GM19397 (cell line): ENCODE measurements at regions not wholly inside any gene's neighbourhood (a gene's known extent, or its start where the extent isn't known, plus 50 kb on each side); places are given as distances from the start of the nearest gene placed in this dataset.
"Not testable (repeated sequence)": the region's sequence is repeated elsewhere in the genome, so short reads cannot be mapped to it uniquely, and the experiment has no call there.

Experiments used
- ATAC-seq: cut with Tn5 transposase; IDR thresholded peaks from one replicate; pipeline ENCODE4 v1.9.1; 2021; ENCODE audit warnings: mild to moderate bottlenecking, moderate library complexity; ENCODE audit not compliant: unreplicated experiment

- not testable (repeated sequence) for ATAC-seq
Measured at GRCh38 chr22:15832235-15832634, 142.4 kb downstream of the POTEH start.

GRCh38 chr22:15835729-15836128 is 145.9 kb downstream of the POTEH start:
- not testable (repeated sequence) for ATAC-seq

DNA sequence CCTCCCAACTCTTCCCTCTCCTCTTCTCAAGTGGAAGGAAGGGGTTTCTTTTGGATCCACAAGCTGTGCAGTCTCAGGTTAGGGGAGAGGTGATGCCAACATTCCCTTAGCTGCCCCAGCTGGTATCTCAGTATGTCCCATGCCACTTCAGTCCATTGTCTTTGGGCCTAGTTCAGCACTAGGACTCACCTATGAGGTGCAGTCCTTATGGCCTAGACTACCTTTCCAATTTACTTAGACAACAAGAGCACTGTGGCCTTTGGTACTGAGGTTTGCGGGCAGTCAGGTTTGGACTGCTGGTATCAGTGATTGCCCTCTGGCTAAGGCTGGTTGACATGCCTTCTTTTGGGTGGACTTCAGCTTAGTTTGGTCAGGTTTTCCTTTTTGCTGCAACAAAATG is 159.9 kb downstream of the POTEH start:
- ATAC-seq = not testable (repeated sequence)

DNA sequence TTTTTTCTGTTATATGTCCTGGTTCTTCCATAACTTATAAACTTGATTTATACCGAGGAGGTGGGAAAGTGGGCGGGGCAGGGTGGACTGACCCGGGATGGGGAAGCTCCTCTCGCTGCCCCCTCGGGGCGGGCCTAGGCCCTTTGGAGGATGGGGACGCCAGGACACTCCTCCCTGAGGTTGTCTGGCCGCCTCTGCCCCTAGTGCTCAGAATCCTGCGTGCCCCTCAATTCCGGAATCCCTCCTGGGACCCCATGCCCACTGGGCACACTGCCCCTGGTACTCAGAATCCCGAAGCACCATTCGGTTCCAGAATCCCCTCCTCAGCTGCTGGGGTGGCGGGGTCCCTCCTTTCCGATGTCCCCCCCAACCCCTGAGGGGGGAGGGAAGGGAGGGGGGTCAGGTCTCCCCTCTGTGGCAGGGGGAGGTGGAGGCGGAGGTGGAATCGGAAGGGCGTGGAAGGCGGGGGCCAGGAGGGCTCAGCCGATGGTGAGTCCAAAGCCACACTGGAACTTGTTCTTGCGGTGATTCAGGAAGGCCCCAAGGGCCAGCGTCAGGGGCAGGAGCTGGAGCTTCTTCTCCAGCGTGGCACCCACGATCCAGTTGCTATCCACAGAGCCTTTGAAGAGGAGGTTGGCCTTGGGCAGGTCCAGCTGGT is 164.0 kb downstream of the POTEH start:
- ATAC-seq = not testable (repeated sequence)

- not testable (repeated sequence) for ATAC-seq
Measured at GRCh38 chr22:15854421-15854820, 164.6 kb downstream of the POTEH start.

DNA sequence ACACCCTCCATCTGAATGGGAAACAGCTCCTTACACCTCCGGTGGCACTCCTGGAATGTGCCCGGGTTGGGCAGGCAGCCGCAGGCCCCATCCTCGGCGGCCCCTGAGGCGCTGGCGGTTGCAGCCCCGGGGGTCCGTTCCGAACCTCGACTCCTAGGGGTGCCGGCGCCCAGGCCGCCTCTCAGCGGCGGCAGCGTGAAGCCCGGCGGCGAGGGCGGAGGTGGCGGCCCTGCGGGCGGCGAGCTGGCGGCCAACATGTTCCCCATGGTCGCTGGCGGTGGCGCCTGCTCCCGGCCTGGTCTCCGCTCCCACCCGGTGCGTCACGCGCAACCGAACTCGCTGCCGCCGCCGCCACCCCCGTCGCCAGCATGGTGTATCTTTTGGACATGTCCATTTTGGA is 165.2 kb downstream of the POTEH start:
- ATAC-seq = not testable (repeated sequence)

GRCh38 chr22:15880926-15881325 is 191.1 kb downstream of the POTEH start:
- ATAC-seq = not testable (repeated sequence)

DNA sequence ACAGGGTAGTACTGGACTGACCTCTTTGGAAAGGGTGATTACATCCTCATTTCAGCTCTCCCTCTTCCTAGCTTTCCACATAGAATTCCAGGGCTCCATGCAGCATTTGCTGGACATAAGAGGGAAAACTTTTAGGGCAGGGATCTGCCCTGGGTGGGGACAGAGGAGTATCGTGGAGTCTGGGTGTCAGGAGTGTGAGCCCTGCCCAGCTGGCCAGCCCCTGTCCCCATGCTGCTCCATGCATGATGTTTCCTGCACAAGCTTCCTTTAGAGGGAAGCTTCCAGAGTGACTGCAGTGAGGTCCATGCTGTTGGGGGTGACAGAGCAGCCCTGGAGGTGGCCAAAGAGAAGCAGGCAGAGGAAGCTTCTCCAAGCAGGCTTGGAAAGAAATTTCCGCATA is 214.5 kb downstream of the POTEH start:
- ATAC-seq = not testable (repeated sequence)

DNA sequence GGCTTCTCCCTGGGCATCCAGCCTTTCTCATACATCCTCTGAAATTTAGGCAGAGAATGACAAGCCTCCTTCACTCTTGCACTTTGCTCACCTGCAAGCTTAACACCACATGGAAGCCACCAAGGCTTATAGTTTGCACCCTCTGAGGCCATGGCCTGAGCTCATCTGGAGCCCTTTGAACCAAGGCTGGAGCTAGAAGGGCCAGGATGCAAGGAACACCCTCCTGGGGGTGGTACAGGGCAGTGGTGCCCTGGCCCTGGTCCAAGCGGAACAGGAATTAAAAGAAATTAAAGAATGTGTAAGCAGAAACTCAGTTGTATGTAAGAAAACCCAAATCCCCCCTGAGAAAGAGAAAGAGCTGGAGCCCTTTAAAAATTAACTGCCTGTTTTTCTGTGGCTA is 221.9 kb downstream of the POTEH start:
- ATAC-seq = not testable (repeated sequence)

DNA sequence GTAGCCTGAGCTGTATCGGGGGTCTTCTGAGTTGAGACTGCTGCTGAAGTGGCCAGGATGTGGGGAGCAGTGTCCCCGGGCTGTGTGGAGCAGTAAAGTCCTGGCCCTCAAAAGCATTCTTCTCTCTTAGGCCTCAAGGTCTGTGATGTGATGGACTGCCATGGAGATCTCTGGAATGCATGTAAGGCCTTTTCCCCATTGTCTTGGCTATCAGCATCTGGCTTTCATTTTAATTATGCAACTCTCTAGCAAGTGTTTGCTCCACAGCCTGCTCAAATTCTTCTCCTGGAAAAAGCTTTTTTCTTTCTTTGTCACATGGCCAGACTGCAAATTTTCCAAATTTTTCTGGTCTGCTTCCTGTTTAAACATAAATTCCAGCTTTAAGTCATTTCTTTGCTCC is 229.3 kb downstream of the POTEH start:
- ATAC-seq = not testable (repeated sequence)

DNA sequence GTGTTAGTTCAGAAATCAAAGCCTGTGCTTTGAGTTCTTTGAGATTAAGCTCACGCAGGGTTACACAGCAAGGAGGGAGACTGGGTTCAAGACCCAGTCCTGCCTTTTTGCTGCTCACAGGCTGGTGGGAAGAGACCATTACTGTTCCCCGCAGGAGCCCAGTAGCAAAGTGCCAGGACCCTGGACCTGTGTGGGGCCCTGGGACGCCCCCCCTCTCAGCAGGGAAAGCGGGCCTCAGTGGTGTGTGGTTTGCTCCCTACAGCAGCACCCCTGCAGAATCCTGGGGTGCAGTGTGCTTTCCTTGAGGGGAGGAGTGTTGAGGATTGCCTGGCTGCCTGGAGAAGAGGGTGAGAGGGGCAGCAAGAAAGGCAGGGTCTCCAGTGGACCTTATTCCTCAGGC is 231.1 kb downstream of the POTEH start:
- ATAC-seq = not testable (repeated sequence)

DNA sequence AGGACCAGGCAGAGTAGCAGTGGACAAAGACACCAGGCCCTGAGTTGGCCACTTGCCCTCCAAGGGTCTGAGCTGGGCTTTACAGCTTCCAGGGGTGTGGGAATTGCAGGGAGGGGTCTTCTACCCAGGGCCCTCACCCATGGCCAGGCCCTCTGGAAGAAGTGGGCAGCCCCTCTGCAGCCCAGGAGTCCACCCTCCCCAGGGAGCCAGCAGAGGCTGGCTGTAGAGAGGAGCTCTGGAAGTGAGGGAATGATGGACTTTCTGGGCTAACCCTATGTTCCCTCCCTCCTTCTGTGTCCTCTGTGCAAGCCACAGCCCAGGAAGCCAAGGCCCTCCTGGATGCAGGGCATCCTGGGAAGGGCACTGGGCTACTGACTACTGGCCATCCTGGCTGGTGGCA is 232.3 kb downstream of the POTEH start:
- not testable (repeated sequence) for ATAC-seq

- ATAC-seq = not testable (repeated sequence)
Measured at GRCh38 chr22:15922666-15923065, 232.8 kb downstream of the POTEH start.

DNA sequence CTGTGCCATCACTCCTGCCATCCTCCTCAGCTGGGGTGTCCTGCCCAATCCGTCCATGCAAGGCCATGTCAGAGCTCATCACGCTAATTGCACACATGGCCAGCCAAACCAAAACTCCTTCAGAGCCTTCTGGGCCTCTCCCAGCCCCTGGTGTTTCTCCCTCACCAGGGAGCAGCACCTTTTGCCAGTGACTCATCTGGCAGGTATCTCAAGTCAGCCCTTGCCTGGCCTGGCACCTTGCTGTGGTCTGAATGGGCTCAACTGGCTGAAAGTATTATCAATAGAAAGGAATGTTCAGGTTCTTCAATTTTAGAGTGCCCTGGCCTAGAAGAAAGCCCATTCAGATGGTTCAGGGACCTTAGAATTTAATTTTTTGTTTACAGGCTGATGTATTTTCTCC is 235.0 kb downstream of the POTEH start:
- not testable (repeated sequence) for ATAC-seq

- not testable (repeated sequence) for ATAC-seq
Measured at GRCh38 chr22:15927172-15927571, 237.3 kb downstream of the POTEH start.
